ENCODE measurements at regions not wholly inside any gene's neighbourhood (a gene's known extent, or its start where the extent isn't known, plus 50 kb on each side); places are given as distances from the start of the nearest gene placed in this dataset.
"Not testable (repeated sequence)": the region's sequence is repeated elsewhere in the genome, so short reads cannot be mapped to it uniquely, and the experiment has no call there.

- no peak for DNase-seq
Measured at GRCh38 chr4:62495032-62495431, 1294.9 kb downstream of the ADGRL3 start.

GRCh38 chr4:62491756-62492155 is 1291.6 kb downstream of the ADGRL3 start:
- not testable (repeated sequence) for DNase-seq

GRCh38 chr4:62490635-62491034 is 1290.5 kb downstream of the ADGRL3 start:
- DNase-seq = no peak

GRCh38 chr4:62487016-62487415 is 1286.9 kb downstream of the ADGRL3 start:
- no peak for DNase-seq

- DNase-seq = no peak
Measured at GRCh38 chr4:62484357-62484756, 1284.2 kb downstream of the ADGRL3 start.

- DNase-seq = no peak
Measured at GRCh38 chr4:62482355-62482754, 1282.2 kb downstream of the ADGRL3 start.

GRCh38 chr4:62475596-62475995 is 1275.5 kb downstream of the ADGRL3 start:
- no peak for DNase-seq

- DNase-seq = no peak
Measured at GRCh38 chr4:62474802-62475201, 1274.7 kb downstream of the ADGRL3 start.

- DNase-seq = no peak
Measured at GRCh38 chr4:62471021-62471420, 1270.9 kb downstream of the ADGRL3 start.

- DNase-seq = no peak
Measured at GRCh38 chr4:62470421-62470983, 1270.4 kb downstream of the ADGRL3 start.

GRCh38 chr4:62470020-62470419 is 1269.9 kb downstream of the ADGRL3 start:
- DNase-seq = no peak

- DNase-seq = no peak
Measured at GRCh38 chr4:62461961-62462360, 1261.8 kb downstream of the ADGRL3 start.

- DNase-seq = no peak
Measured at GRCh38 chr4:62460329-62460728, 1260.2 kb downstream of the ADGRL3 start.

- no peak for DNase-seq
Measured at GRCh38 chr4:62457356-62457755, 1257.2 kb downstream of the ADGRL3 start.

- DNase-seq = no peak
Measured at GRCh38 chr4:62455871-62456270, 1255.7 kb downstream of the ADGRL3 start.

- no peak for DNase-seq
Measured at GRCh38 chr4:62454535-62454934, 1254.4 kb downstream of the ADGRL3 start.

- no peak for DNase-seq
Measured at GRCh38 chr4:62450740-62451139, 1250.6 kb downstream of the ADGRL3 start.

GRCh38 chr4:62449538-62449937 is 1249.4 kb downstream of the ADGRL3 start:
- no peak for DNase-seq

GRCh38 chr4:62448911-62449310 is 1248.8 kb downstream of the ADGRL3 start:
- DNase-seq = no peak

GRCh38 chr4:62439051-62439450 is 1238.9 kb downstream of the ADGRL3 start:
- DNase-seq = no peak

GRCh38 chr4:62434921-62435320 is 1234.8 kb downstream of the ADGRL3 start:
- DNase-seq = no peak

- DNase-seq = not testable (repeated sequence)
Measured at GRCh38 chr4:62431513-62432231, 1231.5 kb downstream of the ADGRL3 start.

GRCh38 chr4:62429297-62429696 is 1229.2 kb downstream of the ADGRL3 start:
- no peak for DNase-seq

- no peak for DNase-seq
Measured at GRCh38 chr4:62415256-62415655, 1215.1 kb downstream of the ADGRL3 start.

GRCh38 chr4:62414563-62414962 is 1214.4 kb downstream of the ADGRL3 start:
- DNase-seq = no peak
